NOMO-1 (cell line): ENCODE measurements at regions not wholly inside any gene's neighbourhood (a gene's known extent, or its start where the extent isn't known, plus 50 kb on each side); places are given as distances from the start of the nearest gene placed in this dataset.

Source experiments
- DNase-seq, 2 experiments: peaks; one replicate each; lab custom pipeline; 2025; ENCODE audit not compliant: unreplicated experiment in 2 of 2; lab: John Stamatoyannopoulos, UW

- DNase-seq = no peak
Measured at GRCh38 chr4:44869985-44870384, 143.6 kb upstream of the GNPDA2 start.

- DNase-seq = no peak
Measured at GRCh38 chr4:44869222-44869882, 143.0 kb upstream of the GNPDA2 start.

GRCh38 chr4:44861756-44862155, 135.4 kb upstream of the GNPDA2 start:
- peak; percentile 40 to 96 for DNase-seq

- no peak for DNase-seq
Measured at GRCh38 chr4:44859477-44859876, 133.1 kb upstream of the GNPDA2 start.

- DNase-seq = no peak
Measured at GRCh38 chr4:44848466-44848865, 122.1 kb upstream of the GNPDA2 start.

GRCh38 chr4:44845993-44846392, 119.6 kb upstream of the GNPDA2 start:
- no peak for DNase-seq

GRCh38 chr4:44845309-44845708, 119.0 kb upstream of the GNPDA2 start:
- DNase-seq = no peak

GRCh38 chr4:44842531-44842930, 116.2 kb upstream of the GNPDA2 start:
- peak; percentile 11 to 44 for DNase-seq

- DNase-seq = no peak
Measured at GRCh38 chr4:44817930-44818329, 91.6 kb upstream of the GNPDA2 start.

- no peak for DNase-seq
Measured at GRCh38 chr4:44806071-44806470, 79.7 kb upstream of the GNPDA2 start.

- DNase-seq = no peak
Measured at GRCh38 chr4:44804301-44804700, 77.9 kb upstream of the GNPDA2 start.

- DNase-seq = no peak
Measured at GRCh38 chr4:44801384-44801783, 75.0 kb upstream of the GNPDA2 start.

GRCh38 chr4:44791831-44792230, 65.5 kb upstream of the GNPDA2 start:
- DNase-seq = no peak

- no peak for DNase-seq
Measured at GRCh38 chr4:44777115-44777514, 50.8 kb upstream of the GNPDA2 start.
